Neural cell (in vitro differentiated cells): ENCODE measurements at regions not wholly inside any gene's neighbourhood (a gene's known extent, or its start where the extent isn't known, plus 50 kb on each side); places are given as distances from the start of the nearest gene placed in this dataset.

ENCODE experiments used
- H2AFZ ChIP-seq: fragments of 200-600, 300-800 bp; sonication (generic), shearing (Covaris generic); 2 replicates; pipeline ENCODE4 v1.6.0; 2014; ENCODE audit warnings: low read depth, mild to moderate bottlenecking, antibody characterized with exemption, low read length, moderate library complexity
- H3F3A ChIP-seq: fragments of 200-600 bp; shearing (Covaris generic); 2 replicates; pipeline ENCODE4 v1.6.1; 2016; ENCODE audit warnings: mild to moderate bottlenecking, moderate library complexity, mixed read lengths, antibody characterized with exemption, low read length; ENCODE audit not compliant: insufficient read depth, poor library complexity, severe bottlenecking
- H3K27ac ChIP-seq: fragments of 200-600, 300-800 bp; sonication (generic), shearing (Covaris generic); 2 replicates; pipeline ENCODE4 v1.5.1; 2014; ENCODE audit warnings: mild to moderate bottlenecking, low read length, moderate library complexity
- H3K27me3 ChIP-seq: fragments of 300-800, 200-600 bp; sonication (generic), shearing (Covaris generic); 2 replicates; pipeline ENCODE4 v1.6.0; 2014; ENCODE audit warnings: mild to moderate bottlenecking, low read depth, low read length, moderate library complexity; ENCODE audit not compliant: insufficient read depth
- H3K36me3 ChIP-seq: fragments of 300-800, 200-600 bp; sonication (generic), shearing (Covaris generic); 2 replicates; pipeline ENCODE4 v1.5.1; 2014; ENCODE audit warnings: mild to moderate bottlenecking, antibody characterized with exemption, low read length, moderate library complexity; ENCODE audit not compliant: insufficient read depth
- H3K4me2 ChIP-seq: fragments of 300-800, 200-600 bp; sonication (generic), shearing (Covaris generic); 2 replicates; pipeline ENCODE4 v1.6.0; 2014; ENCODE audit warnings: mild to moderate bottlenecking, low read length
- H3K4me3 ChIP-seq: fragments of 300-800, 200-600 bp; sonication (generic), shearing (Covaris generic); 2 replicates; pipeline ENCODE4 v1.5.1; 2014; ENCODE audit warnings: mild to moderate bottlenecking, low read length, moderate library complexity
- H3K79me2 ChIP-seq: fragments of 200-600 bp; shearing (Covaris generic); replicated peaks from 2 replicates; pipeline ENCODE4 v1.6.0; 2014; ENCODE audit warnings: mild to moderate bottlenecking, low read length, moderate library complexity; ENCODE audit not compliant: insufficient read depth
- H3K9ac ChIP-seq: fragments of 300-800, 200-600 bp; sonication (generic), shearing (Covaris generic); 2 replicates; pipeline ENCODE4 v1.6.1; 2016; ENCODE audit warnings: mild to moderate bottlenecking, low read length, mixed read lengths
- H3K9me2 ChIP-seq: fragments of 200-600 bp; shearing (Covaris generic); 2 replicates; pipeline ENCODE4 v1.6.1; 2016; ENCODE audit warnings: mild to moderate bottlenecking, low read length, mixed read lengths; ENCODE audit not compliant: insufficient read depth
- H3K9me3 ChIP-seq: fragments of 200-600, 300-800 bp; sonication (generic), shearing (Covaris generic); 2 replicates; pipeline ENCODE4 v1.6.1; 2016; ENCODE audit warnings: mild to moderate bottlenecking, mixed run types, low read length, moderate library complexity, mixed read lengths
- H4K20me1 ChIP-seq: fragments of 200-600 bp; shearing (Covaris generic); 2 replicates; pipeline ENCODE4 v1.6.1; 2016; ENCODE audit warnings: mild to moderate bottlenecking, mixed run types; ENCODE audit not compliant: insufficient read depth
- EP300 ChIP-seq: fragments of 450-650 bp; conservative IDR thresholded peaks from 2 replicates; pipeline ENCODE4 v1.6.1; 2014; ENCODE audit warnings: antibody characterized with exemption, mild to moderate bottlenecking, moderate library complexity; ENCODE audit not compliant: poor library complexity, severe bottlenecking
- EZH2 ChIP-seq: fragments of 200-600, 300-800 bp; shearing (Covaris generic), sonication (generic); IDR thresholded peaks from 2 replicates; pipeline ENCODE4 v1.6.1; 2014; ENCODE audit warnings: antibody characterized with exemption, low read length, borderline replicate concordance, mild to moderate bottlenecking; ENCODE audit not compliant: insufficient read depth, poor library complexity, severe bottlenecking
- POLR2AphosphoS5 ChIP-seq: IDR thresholded peaks from 2 replicates; pipeline ENCODE4 v1.6.1; 2012
- RAD21 ChIP-seq: fragments of 450-650 bp; conservative IDR thresholded peaks from 2 replicates; pipeline ENCODE4 v1.6.1; 2014; ENCODE audit warnings: antibody characterized with exemption, mild to moderate bottlenecking, moderate library complexity
- SMC3 ChIP-seq: fragments of 450-650 bp; conservative IDR thresholded peaks from 2 replicates; pipeline ENCODE4 v1.6.1; 2014; ENCODE audit warnings: antibody characterized with exemption, mild to moderate bottlenecking, moderate library complexity; ENCODE audit not compliant: poor library complexity
- TAF1 ChIP-seq: IDR thresholded peaks from 2 replicates; pipeline ENCODE4 v1.6.1; 2012; ENCODE audit warnings: low read depth
- TF ChIP-seq, protein P1 (sequence below): fragments of 450-650 bp; IDR thresholded peaks from 2 replicates; pipeline ENCODE4 v1.5.1; 2014; ENCODE audit warnings: antibody characterized with exemption, mild to moderate bottlenecking, moderate library complexity; ENCODE audit not compliant: poor library complexity, severe bottlenecking
- TF ChIP-seq, protein P2 (sequence below): IDR thresholded peaks from 2 replicates; pipeline ENCODE4 v1.6.1; 2012; ENCODE audit warnings: borderline replicate concordance

DNA sequence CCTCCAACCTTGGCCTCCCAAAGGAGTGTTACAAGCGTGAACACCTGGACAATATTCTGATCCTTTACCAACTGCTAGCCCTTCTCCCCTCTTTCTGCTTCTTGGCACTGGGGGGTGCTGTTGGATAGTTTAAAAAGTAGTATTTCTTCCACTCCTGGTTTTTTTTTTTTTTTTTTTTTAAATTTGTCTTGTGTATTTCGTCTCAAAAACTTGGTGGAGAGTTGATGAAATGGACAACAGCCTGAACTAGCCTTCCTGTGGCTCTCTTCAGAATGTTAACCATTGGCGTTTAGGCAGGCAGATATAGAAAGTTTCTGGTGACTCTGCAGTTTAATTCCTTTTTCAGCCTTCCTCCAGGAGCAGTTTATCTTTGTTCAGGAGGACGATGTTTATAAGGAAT is 69.7 kb upstream of the USP24 start:
- H3K27me3 ChIP-seq: no peaks in the 10 kb centered on the region
- peak; percentile 62 for TF ChIP-seq RAD21
- peak; percentile 66 for TF ChIP-seq SMC3
- no peak for TF ChIP-seq EP300
- TF ChIP-seq, protein P1, sequence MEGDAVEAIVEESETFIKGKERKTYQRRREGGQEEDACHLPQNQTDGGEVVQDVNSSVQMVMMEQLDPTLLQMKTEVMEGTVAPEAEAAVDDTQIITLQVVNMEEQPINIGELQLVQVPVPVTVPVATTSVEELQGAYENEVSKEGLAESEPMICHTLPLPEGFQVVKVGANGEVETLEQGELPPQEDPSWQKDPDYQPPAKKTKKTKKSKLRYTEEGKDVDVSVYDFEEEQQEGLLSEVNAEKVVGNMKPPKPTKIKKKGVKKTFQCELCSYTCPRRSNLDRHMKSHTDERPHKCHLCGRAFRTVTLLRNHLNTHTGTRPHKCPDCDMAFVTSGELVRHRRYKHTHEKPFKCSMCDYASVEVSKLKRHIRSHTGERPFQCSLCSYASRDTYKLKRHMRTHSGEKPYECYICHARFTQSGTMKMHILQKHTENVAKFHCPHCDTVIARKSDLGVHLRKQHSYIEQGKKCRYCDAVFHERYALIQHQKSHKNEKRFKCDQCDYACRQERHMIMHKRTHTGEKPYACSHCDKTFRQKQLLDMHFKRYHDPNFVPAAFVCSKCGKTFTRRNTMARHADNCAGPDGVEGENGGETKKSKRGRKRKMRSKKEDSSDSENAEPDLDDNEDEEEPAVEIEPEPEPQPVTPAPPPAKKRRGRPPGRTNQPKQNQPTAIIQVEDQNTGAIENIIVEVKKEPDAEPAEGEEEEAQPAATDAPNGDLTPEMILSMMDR: peak; percentile 57
- no peak for TF ChIP-seq EZH2
- H3K4me3 ChIP-seq: no peak overlapping the region

GRCh38 chr1:55282058-55282457 is 66.9 kb upstream of the USP24 start:
- no peaks in the 10 kb centered on the region for H3K9me2 ChIP-seq
- H3K4me3 ChIP-seq: no peak overlapping the region
- H3K36me3 ChIP-seq: no peaks in the 10 kb centered on the region
- no peaks in the 10 kb centered on the region for H3K79me2 ChIP-seq
- H3K9ac ChIP-seq: no peak overlapping the region
- H3K4me2 ChIP-seq: no peak overlapping the region
- H3F3A ChIP-seq: no peaks in the 10 kb centered on the region
- no peak overlapping the region for H3K27ac ChIP-seq
- H2AFZ ChIP-seq: no peak overlapping the region
- no peaks in the 10 kb centered on the region for H3K27me3 ChIP-seq
- no peaks in the 10 kb centered on the region for H3K9me3 ChIP-seq
- no peaks in the 10 kb centered on the region for H4K20me1 ChIP-seq
- TF ChIP-seq, protein P1: no peak
- TF ChIP-seq SMC3: no peak
- TF ChIP-seq, protein P2, sequence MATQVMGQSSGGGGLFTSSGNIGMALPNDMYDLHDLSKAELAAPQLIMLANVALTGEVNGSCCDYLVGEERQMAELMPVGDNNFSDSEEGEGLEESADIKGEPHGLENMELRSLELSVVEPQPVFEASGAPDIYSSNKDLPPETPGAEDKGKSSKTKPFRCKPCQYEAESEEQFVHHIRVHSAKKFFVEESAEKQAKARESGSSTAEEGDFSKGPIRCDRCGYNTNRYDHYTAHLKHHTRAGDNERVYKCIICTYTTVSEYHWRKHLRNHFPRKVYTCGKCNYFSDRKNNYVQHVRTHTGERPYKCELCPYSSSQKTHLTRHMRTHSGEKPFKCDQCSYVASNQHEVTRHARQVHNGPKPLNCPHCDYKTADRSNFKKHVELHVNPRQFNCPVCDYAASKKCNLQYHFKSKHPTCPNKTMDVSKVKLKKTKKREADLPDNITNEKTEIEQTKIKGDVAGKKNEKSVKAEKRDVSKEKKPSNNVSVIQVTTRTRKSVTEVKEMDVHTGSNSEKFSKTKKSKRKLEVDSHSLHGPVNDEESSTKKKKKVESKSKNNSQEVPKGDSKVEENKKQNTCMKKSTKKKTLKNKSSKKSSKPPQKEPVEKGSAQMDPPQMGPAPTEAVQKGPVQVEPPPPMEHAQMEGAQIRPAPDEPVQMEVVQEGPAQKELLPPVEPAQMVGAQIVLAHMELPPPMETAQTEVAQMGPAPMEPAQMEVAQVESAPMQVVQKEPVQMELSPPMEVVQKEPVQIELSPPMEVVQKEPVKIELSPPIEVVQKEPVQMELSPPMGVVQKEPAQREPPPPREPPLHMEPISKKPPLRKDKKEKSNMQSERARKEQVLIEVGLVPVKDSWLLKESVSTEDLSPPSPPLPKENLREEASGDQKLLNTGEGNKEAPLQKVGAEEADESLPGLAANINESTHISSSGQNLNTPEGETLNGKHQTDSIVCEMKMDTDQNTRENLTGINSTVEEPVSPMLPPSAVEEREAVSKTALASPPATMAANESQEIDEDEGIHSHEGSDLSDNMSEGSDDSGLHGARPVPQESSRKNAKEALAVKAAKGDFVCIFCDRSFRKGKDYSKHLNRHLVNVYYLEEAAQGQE: no peak

More for the DNA sequence above, 69.7 kb upstream of the USP24 start:
- Histone ChIP-seq H2AFZ (no peak overlapping the region), H3K9me3 (no peaks in the 10 kb centered on the region), H3K4me2 (no peak overlapping the region), H3F3A (no peaks in the 10 kb centered on the region), H4K20me1 (no peaks in the 10 kb centered on the region), H3K36me3 (no peaks in the 10 kb centered on the region), H3K27ac (no peak overlapping the region), H3K79me2 (no peaks in the 10 kb centered on the region), H3K9ac (no peak overlapping the region), H3K9me2 (no peaks in the 10 kb centered on the region)

DNA sequence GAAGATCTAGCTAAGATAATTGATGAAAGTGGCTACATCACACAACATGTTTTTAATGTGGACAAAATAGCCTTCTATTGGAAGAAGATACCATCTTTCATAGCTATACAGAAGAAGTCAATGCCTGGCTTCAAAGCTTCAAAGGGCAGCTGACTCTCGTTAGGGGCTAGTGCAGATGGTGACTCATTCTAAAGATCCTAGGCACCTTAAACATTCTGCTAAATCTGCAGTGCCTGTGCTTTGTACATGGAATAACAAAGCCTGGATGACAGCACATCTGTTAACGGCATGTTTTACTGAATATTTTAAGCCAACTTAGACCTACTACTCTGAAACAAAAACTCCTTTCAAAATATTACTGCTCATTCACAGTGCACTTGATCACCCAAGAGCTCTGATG is 65.6 kb upstream of the USP24 start:
- Histone ChIP-seq H3K27ac (no peak overlapping the region), H3K27me3 (no peaks in the 10 kb centered on the region), H4K20me1 (no peaks in the 10 kb centered on the region), H3K4me2 (no peak overlapping the region), H3K4me3 (no peak overlapping the region), H3F3A (no peaks in the 10 kb centered on the region), H3K9ac (no peak overlapping the region), H3K36me3 (no peaks in the 10 kb centered on the region), H3K9me3 (no peaks in the 10 kb centered on the region), H3K9me2 (no peaks in the 10 kb centered on the region), H3K79me2 (no peaks in the 10 kb centered on the region), H2AFZ (no peak overlapping the region)
- TF ChIP-seq RAD21 (no peak), EP300 (no peak), SMC3 (no peak), POLR2AphosphoS5 (no peak), TAF1 (no peak), EZH2 (no peak)
- TF ChIP-seq, protein P1: no peak
- TF ChIP-seq, protein P2: no peak
